Tibial nerve (tissue), 4 donors: ENCODE measurements at regions not wholly inside any gene's neighbourhood (a gene's known extent, or its start where the extent isn't known, plus 50 kb on each side); places are given as distances from the start of the nearest gene placed in this dataset.

Source experiments
- EP300 ChIP-seq, 2 donors: sonication (generic); formaldehyde crosslinking; IDR thresholded peaks; one replicate each; pipeline ENCODE4 v1.6.1; 2017; ENCODE audit warnings: antibody characterized with exemption in 2 of 2, mild to moderate bottlenecking in 1 of 2
- POLR2A ChIP-seq, 2 donors: fragments of 450-650 bp; IDR thresholded peaks; one replicate each; pipeline ENCODE4 v1.6.1; 2017; ENCODE audit warnings: antibody characterized with exemption in 2 of 2, mild to moderate bottlenecking in 2 of 2, moderate library complexity in 2 of 2
- TF ChIP-seq, protein P1 (sequence below), 5 experiments: fragments of 200-600 bp in 3 of 5; fragments of 450-650 bp in 2 of 5; sonication (generic) in 3 of 5; IDR thresholded peaks; one replicate each; pipeline ENCODE4 v1.5.1; 2016 to 2019; ENCODE audit warnings: antibody characterized with exemption in 5 of 5, mild to moderate bottlenecking in 3 of 5, moderate library complexity in 2 of 5

- TF ChIP-seq POLR2A (IDR thresholded peaks at IDR 0.05) (no peak), EP300 (IDR thresholded peaks at IDR 0.05) (no peak)
- TF ChIP-seq, protein P1, sequence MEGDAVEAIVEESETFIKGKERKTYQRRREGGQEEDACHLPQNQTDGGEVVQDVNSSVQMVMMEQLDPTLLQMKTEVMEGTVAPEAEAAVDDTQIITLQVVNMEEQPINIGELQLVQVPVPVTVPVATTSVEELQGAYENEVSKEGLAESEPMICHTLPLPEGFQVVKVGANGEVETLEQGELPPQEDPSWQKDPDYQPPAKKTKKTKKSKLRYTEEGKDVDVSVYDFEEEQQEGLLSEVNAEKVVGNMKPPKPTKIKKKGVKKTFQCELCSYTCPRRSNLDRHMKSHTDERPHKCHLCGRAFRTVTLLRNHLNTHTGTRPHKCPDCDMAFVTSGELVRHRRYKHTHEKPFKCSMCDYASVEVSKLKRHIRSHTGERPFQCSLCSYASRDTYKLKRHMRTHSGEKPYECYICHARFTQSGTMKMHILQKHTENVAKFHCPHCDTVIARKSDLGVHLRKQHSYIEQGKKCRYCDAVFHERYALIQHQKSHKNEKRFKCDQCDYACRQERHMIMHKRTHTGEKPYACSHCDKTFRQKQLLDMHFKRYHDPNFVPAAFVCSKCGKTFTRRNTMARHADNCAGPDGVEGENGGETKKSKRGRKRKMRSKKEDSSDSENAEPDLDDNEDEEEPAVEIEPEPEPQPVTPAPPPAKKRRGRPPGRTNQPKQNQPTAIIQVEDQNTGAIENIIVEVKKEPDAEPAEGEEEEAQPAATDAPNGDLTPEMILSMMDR (IDR thresholded peaks at IDR 0.05), result no peak
Measured at GRCh38 chr12:85550924-85551323, 270.9 kb downstream of the ALX1 start.
